ENCODE measurements at regions not wholly inside any gene's neighbourhood (a gene's known extent, or its start where the extent isn't known, plus 50 kb on each side); places are given as distances from the start of the nearest gene placed in this dataset.

- Histone ChIP-seq H3K27ac (no peak overlapping the region), H3K4me3 (no peak overlapping the region)
Observed at GRCh38 chr7:136677471-136678365, 190.7 kb upstream of the CHRM2 start.

- H3K27ac ChIP-seq = no peak overlapping the region
- no peak overlapping the region for H3K4me3 ChIP-seq
Observed at GRCh38 chr7:136667584-136667983, 200.9 kb upstream of the CHRM2 start.

GRCh38 chr7:136665878-136666509 is 202.5 kb upstream of the CHRM2 start:
- Histone ChIP-seq H3K4me3 (no peak overlapping the region), H3K27ac (no peak overlapping the region)

- H3K27ac ChIP-seq = no peak overlapping the region
- no peak overlapping the region for H3K4me3 ChIP-seq
Observed at GRCh38 chr7:136664537-136664936, 203.9 kb upstream of the CHRM2 start.

GRCh38 chr7:136657482-136657921 is 210.9 kb upstream of the CHRM2 start:
- H3K27ac ChIP-seq = no peak overlapping the region
- no peak overlapping the region for H3K4me3 ChIP-seq

GRCh38 chr7:136656516-136656915 is 211.9 kb upstream of the CHRM2 start:
- no peak overlapping the region for H3K27ac ChIP-seq

GRCh38 chr7:136655414-136655813 is 213.0 kb upstream of the CHRM2 start:
- H3K27ac ChIP-seq = no peak overlapping the region
- H3K4me3 ChIP-seq = no peak overlapping the region

More at GRCh38 chr7:136656516-136656915, 211.9 kb upstream of the CHRM2 start:
- H3K4me3 ChIP-seq = no peak overlapping the region

GRCh38 chr7:136654406-136654805 is 214.0 kb upstream of the CHRM2 start:
- Histone ChIP-seq H3K27ac (no peak overlapping the region), H3K4me3 (no peak overlapping the region)

- H3K27ac ChIP-seq = no peak overlapping the region
- H3K4me3 ChIP-seq = no peak overlapping the region
Observed at GRCh38 chr7:136652635-136653370, 215.6 kb upstream of the CHRM2 start.

- H3K4me3 ChIP-seq = no peak overlapping the region
- no peak overlapping the region for H3K27ac ChIP-seq
Observed at GRCh38 chr7:136640977-136641376, 227.5 kb upstream of the CHRM2 start.

- no peak overlapping the region for H3K27ac ChIP-seq
Observed at GRCh38 chr7:136637813-136638212, 230.6 kb upstream of the CHRM2 start.

GRCh38 chr7:136635751-136636150 is 232.7 kb upstream of the CHRM2 start:
- Histone ChIP-seq H3K27ac (no peak overlapping the region), H3K4me3 (no peak overlapping the region)

More at GRCh38 chr7:136637813-136638212, 230.6 kb upstream of the CHRM2 start:
- H3K4me3 ChIP-seq = no peak overlapping the region

- Histone ChIP-seq H3K4me3 (no peak overlapping the region), H3K27ac (no peak overlapping the region)
Observed at GRCh38 chr7:136618818-136619217, 249.6 kb upstream of the CHRM2 start.

- no peak overlapping the region for H3K27ac ChIP-seq
- H3K4me3 ChIP-seq = no peak overlapping the region
Observed at GRCh38 chr7:136617176-136617575, 251.3 kb upstream of the CHRM2 start.

GRCh38 chr7:136605532-136606329 is 262.7 kb upstream of the CHRM2 start:
- no peak overlapping the region for H3K4me3 ChIP-seq
- no peak overlapping the region for H3K27ac ChIP-seq

- Histone ChIP-seq H3K27ac (no peak overlapping the region), H3K4me3 (no peak overlapping the region)
Observed at GRCh38 chr7:136601772-136602171, 266.7 kb upstream of the CHRM2 start.

- Histone ChIP-seq H3K27ac (no peak overlapping the region), H3K4me3 (no peak overlapping the region)
Observed at GRCh38 chr7:136600475-136600874, 268.0 kb upstream of the CHRM2 start.

GRCh38 chr7:136594739-136595144 is 273.7 kb upstream of the CHRM2 start:
- H3K4me3 ChIP-seq = no peak overlapping the region
- no peak overlapping the region for H3K27ac ChIP-seq

GRCh38 chr7:136588216-136588615 is 280.2 kb upstream of the CHRM2 start:
- Histone ChIP-seq H3K27ac (no peak overlapping the region), H3K4me3 (no peak overlapping the region)

All from skin epidermis (tissue), 12 donors.